Hepatocyte (in vitro differentiated cells): ENCODE measurements at regions not wholly inside any gene's neighbourhood (a gene's known extent, or its start where the extent isn't known, plus 50 kb on each side); places are given as distances from the start of the nearest gene placed in this dataset.

Experiments used
- CTCF ChIP-seq: fragments of 200-600 bp; sonication (generic); IDR thresholded peaks from 2 replicates; pipeline ENCODE4 v1.5.1; 2016; ENCODE audit warnings: antibody characterized with exemption, mild to moderate bottlenecking; ENCODE audit not compliant: poor library complexity
- EZH2 ChIP-seq: fragments of 200-600 bp; sonication (generic); IDR thresholded peaks from 2 replicates; pipeline ENCODE4 v1.6.1; 2016; ENCODE audit warnings: antibody characterized with exemption, mild to moderate bottlenecking, borderline replicate concordance
- EZH2phosphoT487 ChIP-seq: fragments of 200-600 bp; sonication (generic); IDR thresholded peaks from one replicate; pipeline ENCODE4 v1.6.1; 2018; ENCODE audit warnings: antibody characterized with exemption, mild to moderate bottlenecking, low read depth, moderate library complexity; ENCODE audit not compliant: unreplicated experiment, severe bottlenecking

- TF ChIP-seq CTCF (no peak), EZH2 (no peak), EZH2phosphoT487 (no peak)
Observed at GRCh38 chr17:51537996-51538550, 277.7 kb downstream of the UTP18 start.
